Naive thymus-derived CD8-positive, alpha-beta T cell (primary cell): ENCODE measurements at regions not wholly inside any gene's neighbourhood (a gene's known extent, or its start where the extent isn't known, plus 50 kb on each side); places are given as distances from the start of the nearest gene placed in this dataset. TPM values are rescaled to one million over a fixed set of nuclear protein-coding genes. Genes with fewer than 3 reads are reported as not detected.

Experiments
- ATAC-seq, 2 donors: fragments of 150-1000 bp; cut with Tn5 transposase in 1 of 2; sonication (Bioruptor Pico), chemical (Tn5 transposase) in 1 of 2; 1 replicate in 1 of 2; 2 replicates in 1 of 2; pipeline ENCODE4 v1.10.0; 2021; ENCODE audit warnings: mild to moderate bottlenecking in 2 of 2, moderate library complexity in 2 of 2
- POLR2A ChIA-PET: fragments of 350-600 bp; sonication (Branson Sonifier 250); formaldehyde crosslinking; loops from one replicate; lab custom pipeline; 2021; ENCODE audit warnings: antibody characterized with exemption; lab: Charles Lee
- DNase-seq, 10 donors: peaks; one replicate each; pipeline versions ENCODE4 v3.0.0 to v3.0.0-alpha.2; 2020 to 2022
- H3K27ac Mint-ChIP-seq, 10 donors: one replicate each; pipeline ENCODE4 v1.8.0; 2020 to 2022; ENCODE audit warnings: mild to moderate bottlenecking in 10 of 10, mixed read lengths in 10 of 10, moderate library complexity in 4 of 10, inconsistent platforms in 1 of 10
- H3K27me3 Mint-ChIP-seq, 5 donors: one replicate each; pipeline ENCODE4 v1.8.0; 2021 to 2022; ENCODE audit warnings: mixed read lengths in 5 of 5
- H3K36me3 Mint-ChIP-seq, 3 donors: one replicate each; pipeline ENCODE4 v1.8.0; 2020 to 2022; ENCODE audit warnings: mixed read lengths in 3 of 3, mild to moderate bottlenecking in 2 of 3, inconsistent platforms in 1 of 3
- H3K4me1 Mint-ChIP-seq, 4 donors: one replicate each; pipeline ENCODE4 v1.8.0; 2021 to 2022; ENCODE audit warnings: mixed read lengths in 4 of 4
- H3K4me3 Mint-ChIP-seq, 10 donors: one replicate each; pipeline ENCODE4 v1.8.0; 2020 to 2022; ENCODE audit warnings: mild to moderate bottlenecking in 10 of 10, mixed read lengths in 10 of 10, moderate library complexity in 6 of 10, inconsistent platforms in 1 of 10
- H3K9me3 Mint-ChIP-seq, 9 donors: one replicate each; pipeline ENCODE4 v1.8.0; 2020 to 2022; ENCODE audit warnings: mixed read lengths in 9 of 9, mild to moderate bottlenecking in 3 of 9, inconsistent platforms in 1 of 9, moderate library complexity in 1 of 9
- microRNA-seq: library from miRNA; unstranded; fragments of <30 nt; microRNA quantifications from one replicate; pipeline ENCODE4 v1.2.0, GENCODE V29; 2022; ENCODE audit warnings: borderline microRNAs expressed

- H3K27ac Mint-ChIP-seq, result no peak overlapping the region
- no peak overlapping the region for H3K4me3 Mint-ChIP-seq
- H3K36me3 Mint-ChIP-seq, result peaks cover 0 to 16% (median 0%) of the 10 kb centered on the region in 3 donors
- POLR2A ChIA-PET, result no interaction called here
- ATAC-seq, result no peak
- peaks cover 0 to 25% (median 6%) of the 10 kb centered on the region in 9 donors for H3K9me3 Mint-ChIP-seq
- no peaks in the 10 kb centered on the region for H3K4me1 Mint-ChIP-seq
- peaks cover 9 to 21% (median 19%) of the 10 kb centered on the region in 5 donors for H3K27me3 Mint-ChIP-seq
- DNase-seq, result no peak
Observed at GRCh38 chrX:2550328-2551020, 49.7 kb upstream of the DHRSX start.

Small RNA genes lying in the stretch of these regions (microRNA-seq; reads per million reads assigned to microRNA genes)
- not detected for gene MIR6089
